Daoy (cell line): ENCODE measurements at regions not wholly inside any gene's neighbourhood (a gene's known extent, or its start where the extent isn't known, plus 50 kb on each side); places are given as distances from the start of the nearest gene placed in this dataset.
"Not testable (repeated sequence)": the region's sequence is repeated elsewhere in the genome, so short reads cannot be mapped to it uniquely, and the experiment has no call there.

Experiments
- DNase-seq: peaks from one replicate; pipeline ENCODE4 v3.0.0-alpha.2; 2015; ENCODE audit warnings: low read depth

DNA sequence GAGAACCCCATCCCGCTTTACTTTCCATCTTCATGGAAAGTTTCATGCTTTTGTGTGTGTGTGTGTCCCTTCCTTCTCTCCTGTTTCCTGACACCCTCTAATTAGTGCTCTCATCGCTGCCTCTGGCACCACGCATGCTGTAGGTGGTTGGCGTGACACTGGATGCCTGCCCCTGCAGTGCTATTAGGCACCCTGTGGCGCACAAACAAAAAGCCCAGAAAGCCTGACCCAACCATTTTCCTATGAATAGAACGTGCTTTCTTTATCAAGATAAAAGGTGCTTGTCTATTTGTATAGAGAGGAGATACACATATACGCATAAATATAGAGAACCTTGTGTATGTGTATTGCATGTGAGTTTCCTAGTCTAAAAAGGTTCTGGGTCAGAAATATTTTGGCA lies 120.8 kb upstream of the CDCA7L start:
- no peak for DNase-seq

DNA sequence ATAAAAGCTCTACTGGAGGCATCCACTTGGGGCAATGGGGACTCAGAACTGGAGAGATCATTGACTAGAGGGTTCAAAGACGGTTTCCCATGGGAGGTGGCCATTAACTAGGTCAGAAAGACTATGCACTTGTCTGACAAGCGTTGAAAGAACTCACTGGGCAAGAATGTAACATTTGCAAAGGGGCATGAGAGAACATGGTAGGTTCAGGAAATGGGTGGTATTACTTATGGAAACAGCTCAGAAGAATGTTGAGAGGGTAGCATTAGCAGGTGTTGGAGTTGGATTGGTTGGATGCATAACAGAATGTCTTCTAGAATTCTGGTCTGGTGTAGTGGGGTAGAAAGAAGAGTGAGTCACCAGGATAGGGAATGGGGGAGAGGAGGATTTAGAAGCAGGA lies 119.1 kb upstream of the CDCA7L start:
- DNase-seq: no peak

DNA sequence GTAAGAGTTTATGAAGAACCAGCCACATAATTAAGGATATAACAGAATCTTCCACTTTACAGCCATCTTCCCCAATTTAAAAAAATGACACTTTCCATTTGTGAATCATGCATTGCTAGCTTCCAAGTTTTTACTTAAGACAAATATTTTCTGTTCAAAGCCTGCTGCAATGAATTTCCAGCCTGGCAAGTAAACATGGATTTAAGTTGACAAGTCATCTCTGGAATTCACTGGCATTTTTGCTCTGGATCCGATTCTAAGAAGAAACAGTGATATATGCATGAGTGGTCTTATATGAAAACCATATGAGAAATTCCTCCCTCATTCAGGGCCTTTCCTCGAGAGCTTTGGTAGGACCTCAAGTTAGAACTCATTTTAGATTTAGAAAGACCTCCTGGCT lies 116.1 kb upstream of the CDCA7L start:
- no peak for DNase-seq

DNA sequence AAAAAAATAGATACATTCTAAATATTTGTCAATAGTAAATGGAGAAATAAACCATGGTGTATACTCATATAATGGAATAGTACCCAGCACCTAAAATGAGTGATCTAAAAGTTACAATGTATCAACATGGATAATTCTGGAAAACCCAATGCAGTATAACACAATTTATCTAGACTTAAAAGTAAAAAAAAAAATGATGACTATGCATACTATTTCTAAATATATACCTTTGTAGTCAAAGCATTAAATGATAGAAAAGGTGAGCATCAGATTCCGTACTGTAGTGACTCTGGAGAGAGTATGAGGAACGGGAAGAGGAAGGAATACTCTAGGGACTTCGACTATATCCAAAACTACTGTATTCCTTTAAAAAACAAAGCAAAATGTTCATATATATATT lies 115.2 kb upstream of the CDCA7L start:
- DNase-seq: no peak

DNA sequence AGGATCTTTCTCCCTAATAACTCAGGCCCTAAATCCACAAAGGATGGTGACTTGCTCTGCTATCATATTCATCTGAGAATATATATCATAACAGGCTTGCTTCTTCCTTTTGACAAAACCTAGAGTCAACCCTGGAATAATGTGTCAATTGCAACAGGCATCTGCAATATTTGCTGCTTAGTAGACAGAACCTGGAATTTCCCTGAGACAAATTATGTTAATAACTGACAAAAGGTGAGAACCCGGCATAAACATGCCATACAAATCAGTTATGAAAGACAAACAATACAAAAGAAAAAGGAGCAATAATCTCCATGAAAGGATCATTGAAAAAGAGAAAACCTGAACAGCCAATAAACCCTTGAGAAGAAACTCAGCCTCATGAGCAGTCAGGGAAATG lies 114.5 kb upstream of the CDCA7L start:
- no peak for DNase-seq

DNA sequence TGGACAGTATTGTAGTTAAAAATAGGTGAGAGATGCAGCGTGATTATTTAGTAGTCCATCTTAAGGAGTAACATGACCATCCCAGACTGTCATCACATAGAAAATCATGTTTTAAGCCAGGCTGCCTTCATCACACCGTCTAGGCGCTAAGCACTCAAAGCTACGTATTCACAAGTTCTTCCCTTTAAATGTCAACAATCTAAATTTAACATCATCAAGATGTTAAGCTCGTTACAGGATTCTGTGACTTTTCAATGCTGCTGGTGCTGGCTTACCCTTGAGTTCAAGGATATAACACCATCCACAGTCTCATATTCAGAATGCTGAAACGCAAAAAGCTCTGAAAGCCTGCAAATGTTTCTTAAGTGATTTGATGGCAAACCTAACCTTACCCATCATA lies 109.5 kb upstream of the CDCA7L start:
- DNase-seq: no peak

DNA sequence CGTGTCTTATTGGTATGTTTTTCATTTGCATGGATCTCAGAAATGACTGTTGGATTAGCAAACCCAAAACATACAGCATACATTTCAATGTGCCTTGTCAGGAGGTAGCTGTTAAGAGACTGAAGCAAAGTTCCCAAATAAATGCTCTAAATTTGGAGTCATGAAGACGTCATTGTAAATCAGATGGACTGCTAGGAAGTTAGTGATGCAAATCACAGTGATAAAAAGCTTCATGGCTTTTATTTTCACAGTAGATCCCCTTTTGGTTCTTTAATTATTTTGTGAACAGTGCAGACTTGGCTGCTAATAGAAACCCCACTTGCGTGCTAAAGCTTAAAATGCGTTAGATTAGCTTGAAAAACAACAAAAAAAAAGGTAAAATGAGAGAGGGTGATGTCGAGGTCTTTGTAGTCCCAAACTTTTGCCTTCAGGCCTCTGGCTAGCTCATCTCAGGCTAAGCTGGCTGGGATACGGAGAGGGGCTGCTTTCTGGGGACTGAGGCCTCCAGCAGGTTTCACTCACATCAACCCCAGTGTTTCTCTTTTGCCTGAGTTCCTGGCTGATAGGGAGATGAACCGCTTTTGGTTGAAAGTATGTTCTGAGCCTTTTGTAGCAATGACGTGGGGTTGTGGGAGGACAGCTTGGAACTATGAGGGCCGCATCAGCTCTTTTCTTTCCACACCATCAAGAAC lies 107.1 kb upstream of the CDCA7L start:
- DNase-seq: no peak

DNA sequence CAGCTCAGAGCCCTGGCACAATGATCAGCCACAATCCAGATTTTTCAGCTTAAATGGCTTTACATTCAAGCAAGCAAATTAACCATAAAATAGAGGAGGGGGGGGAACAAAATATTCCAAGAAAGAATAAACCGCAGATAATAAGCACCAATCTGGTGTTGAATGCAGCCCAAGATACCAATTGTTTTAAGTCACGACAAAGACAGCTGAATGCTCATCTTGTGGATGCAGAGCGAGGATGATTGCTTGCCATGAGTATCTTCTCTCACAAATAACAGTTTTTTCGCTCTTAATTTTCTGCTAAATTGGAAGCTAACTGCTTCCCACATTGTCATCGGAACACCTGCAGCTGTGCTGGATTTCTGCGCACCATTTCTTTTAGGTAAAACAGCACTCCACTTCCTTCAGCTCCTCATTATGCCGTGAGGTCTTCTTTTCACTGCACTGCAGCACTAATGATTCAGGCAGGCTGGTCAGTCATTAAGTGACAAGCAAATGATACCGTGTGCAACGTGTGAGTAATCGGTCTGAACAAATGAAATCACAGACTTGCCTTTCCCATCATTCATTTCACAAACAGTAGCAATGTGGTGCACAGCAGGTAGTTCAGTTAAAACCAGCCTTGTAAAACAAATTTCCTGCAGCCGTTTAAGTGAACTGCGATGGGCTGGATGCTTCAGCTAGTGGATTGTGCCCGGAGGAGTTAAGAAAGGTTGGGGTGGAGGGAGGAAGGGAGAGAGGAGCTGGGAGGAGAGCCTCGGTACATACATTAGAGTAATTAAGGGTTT lies 106.4 kb upstream of the CDCA7L start:
- peak; percentile 67 for DNase-seq

DNA sequence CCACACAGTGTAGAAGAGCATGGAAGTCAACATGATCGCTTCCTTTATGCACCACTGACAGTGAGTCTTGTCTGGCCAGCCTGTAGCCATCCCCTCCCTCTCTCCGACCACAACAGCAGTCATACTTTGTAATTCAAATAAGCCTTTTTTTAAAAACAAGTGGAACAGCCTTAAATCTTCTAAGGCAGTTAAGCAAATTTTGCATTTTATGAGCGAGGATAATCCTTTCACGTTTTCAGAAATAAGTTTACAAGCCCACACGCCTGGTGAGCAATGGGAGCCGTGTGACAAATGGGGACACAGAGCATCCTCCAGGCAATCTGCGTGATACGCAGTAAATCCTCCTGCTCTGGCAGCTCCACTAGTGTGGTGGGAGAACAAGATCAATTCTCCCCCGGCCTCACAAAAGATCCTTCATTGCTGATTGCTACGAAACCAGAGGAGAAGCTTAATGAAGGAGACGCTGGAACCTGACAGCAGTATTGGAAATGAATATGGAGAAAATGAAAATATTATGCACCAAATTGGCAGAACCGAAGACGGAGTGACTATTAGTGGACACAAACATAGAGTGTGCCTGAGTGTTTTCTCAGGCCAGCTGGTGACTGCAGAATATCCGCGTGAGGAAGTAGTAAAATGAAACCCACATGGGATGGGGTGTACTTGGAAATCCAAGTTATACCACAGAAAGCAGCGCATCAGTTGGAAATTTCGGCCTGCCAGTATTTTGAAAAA lies 104.2 kb upstream of the CDCA7L start:
- DNase-seq: no peak

DNA sequence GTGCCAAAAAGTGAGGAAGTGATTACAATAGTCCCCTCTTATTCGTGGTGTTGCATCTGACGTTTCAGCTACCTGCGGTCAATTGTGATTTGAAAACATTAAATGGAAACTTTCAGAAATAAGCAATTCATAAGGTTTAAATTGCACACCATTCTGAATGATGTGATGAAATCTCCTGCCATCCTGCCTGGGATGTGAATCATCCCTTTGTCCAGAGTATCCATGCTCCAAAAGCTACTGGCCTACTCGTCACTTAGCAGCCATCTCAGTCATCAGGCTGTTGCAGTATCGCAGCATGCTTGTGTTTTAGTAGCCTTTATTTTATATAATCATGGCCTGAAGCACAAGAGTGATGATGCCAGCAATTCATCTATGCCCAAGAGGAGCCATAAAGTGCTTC lies 97.7 kb upstream of the CDCA7L start:
- DNase-seq: no peak

DNA sequence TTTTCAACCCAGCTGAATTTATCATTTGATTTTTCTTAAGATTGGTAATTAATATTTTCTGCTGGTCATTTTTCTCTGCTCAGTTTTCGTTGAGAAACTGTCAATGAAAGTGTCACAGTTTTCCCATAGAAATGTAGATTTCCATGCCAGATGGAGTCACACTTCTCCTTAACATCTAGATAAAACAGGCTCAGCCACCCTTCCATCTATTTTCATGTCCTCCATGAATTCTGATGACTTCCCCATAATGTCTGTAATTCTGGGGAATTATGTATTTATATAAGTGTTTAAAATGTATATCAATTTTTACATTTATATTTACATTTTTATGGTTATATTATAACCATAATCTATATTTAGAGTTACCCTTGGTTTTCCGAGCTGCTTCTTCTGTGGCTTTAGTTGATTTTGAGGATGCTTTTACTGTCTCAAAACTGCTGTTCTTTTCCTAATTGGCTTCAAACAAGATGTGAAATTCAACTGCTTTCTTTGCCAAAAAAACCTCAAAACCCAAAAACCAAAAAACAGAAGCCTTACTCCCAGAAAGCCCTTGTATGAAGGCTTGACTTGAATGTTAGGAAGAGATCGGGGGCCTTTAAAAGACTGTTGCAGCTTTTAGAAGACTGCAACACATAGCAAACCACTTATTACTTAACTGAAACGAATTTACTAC lies 95.4 kb upstream of the CDCA7L start:
- no peak for DNase-seq

DNA sequence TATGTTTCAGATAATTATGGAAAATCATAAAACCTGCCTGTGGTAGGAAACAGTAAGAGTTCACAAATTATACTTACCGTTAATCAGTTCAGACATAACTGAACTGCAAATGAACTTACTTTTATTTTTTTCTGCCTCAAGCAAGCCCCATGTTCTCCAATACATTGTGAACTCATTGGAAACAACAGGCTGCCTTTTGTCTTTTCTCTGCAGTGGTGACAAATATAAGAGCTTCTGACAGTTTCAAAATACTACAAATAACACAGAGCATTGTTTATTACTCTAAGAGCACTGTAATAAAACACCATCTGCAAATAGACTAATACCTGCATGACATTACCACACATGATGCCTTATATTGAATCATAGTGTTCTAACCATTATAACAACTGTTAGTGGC lies 94.0 kb upstream of the CDCA7L start:
- DNase-seq: no peak

DNA sequence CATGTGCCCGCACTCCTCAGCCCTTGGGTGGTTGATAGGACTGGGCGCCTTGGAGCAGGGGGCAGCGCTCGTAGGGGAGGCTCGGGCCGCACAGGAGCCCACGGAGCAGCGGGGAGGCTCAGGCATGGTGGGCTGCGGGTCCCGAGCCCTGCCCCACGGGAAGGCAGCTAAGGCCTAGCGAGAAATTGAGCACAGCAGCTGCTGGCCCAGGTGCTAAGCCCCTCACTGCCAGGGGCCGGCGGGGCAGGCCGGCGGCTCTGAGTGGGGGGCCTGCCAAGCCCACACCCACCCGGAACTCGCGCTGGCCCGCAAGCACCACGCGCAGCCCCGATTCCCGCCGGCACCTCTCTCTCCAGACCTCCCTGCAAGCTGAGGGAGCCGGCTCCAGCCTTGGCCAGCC lies 86.7 kb upstream of the CDCA7L start:
- DNase-seq: not testable (repeated sequence)

DNA sequence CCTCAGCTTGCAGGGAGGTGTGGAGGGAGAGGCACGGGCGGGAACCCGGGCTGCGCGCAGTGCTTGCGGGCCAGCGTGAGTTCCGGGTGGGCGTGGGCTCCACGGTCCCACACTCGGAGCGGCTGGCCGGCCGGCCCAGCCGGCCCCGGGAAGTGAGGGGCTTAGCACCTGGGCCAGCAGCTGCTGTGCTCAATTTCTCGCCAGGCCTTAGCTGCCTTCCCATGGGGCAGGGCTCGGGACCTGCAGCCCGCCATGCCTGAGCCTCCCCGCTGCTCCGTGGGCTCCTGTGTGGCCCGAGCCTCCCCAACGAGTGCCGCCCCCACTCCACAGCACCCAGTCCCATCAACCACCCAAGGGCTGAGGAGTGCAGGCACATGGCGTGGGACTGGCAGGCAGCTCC lies 83.0 kb upstream of the CDCA7L start:
- DNase-seq: not testable (repeated sequence)

DNA sequence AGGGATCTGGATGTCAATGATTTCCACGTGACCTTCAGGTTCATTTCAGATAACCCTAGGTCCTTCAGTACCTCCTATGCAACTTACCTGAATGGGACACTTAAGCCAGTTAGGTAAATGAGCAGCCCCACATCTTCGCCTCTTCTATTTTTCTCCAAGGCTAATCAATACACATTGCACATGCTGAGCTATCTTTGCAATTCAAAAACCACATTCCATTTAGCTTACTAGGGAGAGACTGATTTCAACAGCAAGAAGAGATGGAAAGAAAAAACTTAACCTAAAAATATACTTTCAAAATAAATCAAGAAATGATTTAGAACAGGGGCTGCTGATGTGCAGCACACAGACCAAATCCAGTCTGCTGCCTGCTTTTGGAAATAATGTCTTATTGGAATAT lies 81.8 kb upstream of the CDCA7L start:
- DNase-seq: no peak

DNA sequence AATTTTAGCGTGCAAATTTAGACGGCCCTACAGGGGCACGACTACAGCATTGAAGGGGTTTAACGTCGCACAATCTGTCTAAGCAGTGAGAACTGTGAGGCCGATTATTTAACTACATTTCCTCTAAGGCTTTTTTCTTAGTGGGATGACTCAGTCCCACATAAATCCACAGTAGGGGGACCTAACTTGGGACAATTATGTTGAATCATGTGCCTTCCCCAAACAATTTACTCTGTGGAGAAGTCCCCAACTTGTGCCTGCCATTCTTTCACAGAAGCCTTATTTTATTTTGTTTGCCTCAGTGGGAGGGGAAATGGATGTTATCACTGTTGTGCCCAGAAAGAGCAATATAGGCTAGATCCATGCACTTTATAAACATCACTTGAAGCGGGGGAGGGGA lies 80.3 kb upstream of the CDCA7L start:
- DNase-seq: peak; percentile 22

DNA sequence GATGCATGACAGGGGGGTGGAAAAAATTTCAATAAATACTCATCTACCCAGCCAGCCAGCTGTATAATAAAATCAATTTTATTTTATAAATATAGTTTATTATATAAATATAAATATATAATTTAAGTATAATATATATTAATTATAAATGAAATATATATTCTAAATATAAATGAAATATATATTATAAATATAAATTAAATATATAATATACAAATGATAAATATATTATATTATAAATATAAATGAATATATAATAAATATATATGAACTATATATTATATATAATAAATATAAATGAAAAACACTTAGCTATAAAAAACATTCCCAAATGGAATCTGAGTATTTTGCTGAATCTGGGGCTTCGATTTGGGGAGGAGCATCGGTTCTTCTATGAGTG lies 79.4 kb upstream of the CDCA7L start:
- DNase-seq: no peak

DNA sequence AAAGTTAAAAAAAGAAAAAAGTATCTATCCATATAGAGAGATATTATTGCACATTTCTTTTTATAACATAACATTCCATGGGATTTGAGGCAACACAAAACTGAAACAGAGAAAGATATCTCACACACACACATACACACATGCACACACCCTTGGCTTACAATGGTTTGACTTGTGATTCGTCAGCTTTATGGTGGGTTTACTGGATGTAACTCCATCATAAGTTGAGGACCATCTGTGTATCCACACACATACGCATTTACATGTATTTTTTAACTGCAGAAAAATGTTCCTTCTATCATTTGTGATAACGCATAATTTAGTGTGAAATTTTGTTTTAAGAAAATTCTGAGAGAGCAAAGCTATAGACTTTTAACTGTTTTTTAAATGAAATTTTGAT lies 74.2 kb upstream of the CDCA7L start:
- no peak for DNase-seq

DNA sequence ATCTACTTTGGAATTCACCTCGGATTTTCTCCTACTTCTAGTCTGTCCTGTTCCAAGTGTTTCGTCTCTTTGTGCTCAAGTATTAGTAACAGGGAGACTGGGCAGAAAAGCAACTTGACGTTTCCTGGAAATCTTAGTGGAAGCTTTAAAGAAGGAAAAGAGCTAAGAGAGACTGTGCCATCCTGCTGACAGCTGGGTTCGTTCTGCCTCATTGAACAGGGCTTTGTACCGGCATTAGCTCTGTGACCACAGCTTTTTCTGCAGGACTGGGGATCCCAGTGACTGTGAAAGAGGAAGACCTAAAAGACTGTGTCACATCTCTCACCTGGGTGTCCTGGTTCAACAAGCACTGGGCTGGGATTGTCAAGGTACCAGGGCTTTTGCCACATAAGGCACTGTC lies 70.8 kb upstream of the CDCA7L start:
- DNase-seq: no peak

DNA sequence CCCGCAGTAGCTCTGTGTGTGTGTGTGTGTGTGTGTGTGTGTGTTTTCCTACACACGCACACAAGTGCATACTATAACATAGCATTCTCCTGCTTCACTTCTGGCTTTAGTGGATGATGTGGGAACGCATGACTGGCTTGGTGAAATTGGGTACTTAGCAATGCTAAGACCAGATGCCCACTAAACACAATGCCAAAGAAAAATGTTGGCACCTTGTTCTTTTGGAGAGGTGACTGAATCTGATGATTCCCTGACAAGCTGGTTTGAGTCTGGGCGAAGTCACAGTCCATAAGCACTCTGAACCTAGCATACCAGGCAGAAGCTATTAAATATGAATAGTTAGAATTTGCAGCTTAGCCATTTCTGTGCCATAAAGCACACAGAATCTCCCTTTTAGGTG lies 68.0 kb upstream of the CDCA7L start:
- no peak for DNase-seq

DNA sequence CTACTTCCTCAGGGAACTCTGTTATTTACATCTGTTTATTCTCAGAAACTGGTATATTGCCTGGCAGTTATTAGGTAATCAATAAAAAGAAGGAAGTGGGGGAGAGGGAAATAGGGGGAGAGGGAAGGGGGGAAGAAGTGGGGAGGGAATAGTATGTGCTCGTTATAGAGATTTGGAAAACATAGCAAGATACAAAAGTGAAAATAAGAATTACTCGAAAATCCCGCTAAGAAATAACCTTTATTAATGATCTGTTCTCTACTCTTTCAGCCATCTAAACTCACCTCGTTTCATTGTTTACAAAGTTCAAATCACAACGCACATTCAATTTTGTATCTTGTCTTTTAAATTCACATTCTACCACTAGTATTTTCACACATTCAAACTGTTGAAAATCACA lies 63.0 kb upstream of the CDCA7L start:
- no peak for DNase-seq

DNA sequence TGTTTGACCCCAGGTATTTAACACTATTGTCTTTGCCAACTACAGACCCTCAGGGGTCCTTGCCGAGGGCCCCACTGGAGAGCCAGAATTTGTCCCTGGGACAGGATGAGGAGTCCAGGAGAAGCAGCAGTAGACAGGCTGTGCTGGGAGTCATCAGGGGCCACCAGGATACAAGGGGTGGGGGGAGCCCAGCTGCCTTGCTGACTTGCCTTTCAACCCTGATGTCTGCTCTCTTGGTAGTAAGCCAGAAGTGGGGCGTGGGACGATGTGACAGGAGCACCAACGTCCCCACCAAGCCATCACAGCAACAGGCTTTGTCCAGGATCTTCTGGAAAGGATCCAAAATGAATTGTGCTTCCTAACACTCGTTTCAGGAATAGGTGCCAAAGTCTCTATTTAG lies 62.4 kb upstream of the CDCA7L start:
- no peak for DNase-seq
